Muscle layer of duodenum (tissue), 2 donors: ENCODE measurements at regions not wholly inside any gene's neighbourhood (a gene's known extent, or its start where the extent isn't known, plus 50 kb on each side); places are given as distances from the start of the nearest gene placed in this dataset.
"Not testable (repeated sequence)": the region's sequence is repeated elsewhere in the genome, so short reads cannot be mapped to it uniquely, and the experiment has no call there.

Source experiments
- H3K27ac ChIP-seq: one replicate; pipeline ENCODE4 v1.7.0; 2013; ENCODE audit warnings: mild to moderate bottlenecking, low read length
- H3K27me3 ChIP-seq: one replicate; pipeline ENCODE4 v1.7.0; 2013; ENCODE audit warnings: low read depth, mild to moderate bottlenecking, control low read depth, low read length
- H3K36me3 ChIP-seq, 2 donors: one replicate each; pipeline ENCODE4 v1.7.0; 2013; ENCODE audit warnings: low read length in 2 of 2, control low read depth in 1 of 2, mild to moderate bottlenecking in 1 of 2; ENCODE audit not compliant: insufficient read depth in 2 of 2, control insufficient read depth in 1 of 2
- H3K4me1 ChIP-seq, 2 donors: one replicate each; pipeline ENCODE4 v1.7.0; 2013; ENCODE audit warnings: low read length in 2 of 2, mild to moderate bottlenecking in 2 of 2, control low read depth in 1 of 2, moderate library complexity in 1 of 2; ENCODE audit not compliant: insufficient read depth in 2 of 2, control insufficient read depth in 1 of 2
- H3K4me3 ChIP-seq, 2 donors: one replicate each; pipeline ENCODE4 v1.7.0; 2013; ENCODE audit warnings: low read length in 2 of 2, low read depth in 1 of 2, mild to moderate bottlenecking in 1 of 2
- H3K9me3 ChIP-seq, 2 donors: one replicate each; pipeline ENCODE4 v1.7.0; 2013; ENCODE audit warnings: low read length in 2 of 2, control low read depth in 1 of 2, mild to moderate bottlenecking in 1 of 2; ENCODE audit not compliant: control insufficient read depth in 1 of 2
- donor health status: healthy.

DNA sequence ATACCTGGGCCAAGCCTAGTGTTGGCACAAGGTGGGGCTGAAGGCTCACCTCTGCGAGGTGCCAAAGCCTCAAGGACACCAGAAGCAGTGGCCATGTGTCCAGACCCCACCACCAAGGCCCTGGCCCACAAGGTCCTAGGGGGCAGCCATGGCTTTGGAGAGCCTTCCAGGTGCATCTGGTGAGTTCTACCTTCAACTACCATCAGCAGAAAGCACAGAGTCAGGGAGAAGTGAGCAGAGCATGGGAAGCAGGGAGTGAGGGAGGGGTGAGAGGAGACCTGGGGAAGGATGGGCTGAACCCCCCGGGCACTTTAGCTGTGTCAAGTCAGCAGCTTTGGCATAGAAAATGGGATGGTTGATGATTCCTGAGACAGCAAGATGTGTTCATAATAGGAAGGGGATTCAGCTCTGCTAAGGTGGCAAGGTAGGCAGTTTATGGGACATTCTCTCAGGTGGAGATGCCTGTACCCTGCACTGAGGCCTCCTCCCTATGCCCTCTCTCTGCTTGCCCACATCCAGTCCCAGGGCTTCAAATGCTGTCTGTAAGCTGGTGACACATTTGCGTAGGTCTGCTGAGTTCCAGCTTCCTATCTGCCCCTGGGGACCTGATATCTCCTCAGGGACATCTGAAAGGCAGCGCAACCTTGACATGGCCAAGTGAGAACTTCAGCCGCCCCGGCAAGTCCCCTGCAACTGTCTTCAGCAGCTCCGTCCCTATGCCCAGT lies 83.4 kb upstream of the RGPD5 start:
- Histone ChIP-seq H3K27ac (no peak overlapping the region), H3K4me1 (no peaks in the 10 kb centered on the region), H3K36me3 (no peaks in the 10 kb centered on the region), H3K27me3 (no peaks in the 10 kb centered on the region), H3K9me3 (no peaks in the 10 kb centered on the region), H3K4me3 (no peak overlapping the region)

- Histone ChIP-seq H3K9me3 (no peaks in the 10 kb centered on the region), H3K27me3 (no peaks in the 10 kb centered on the region), H3K4me3 (no peak overlapping the region), H3K27ac (no peak overlapping the region), H3K36me3 (no peaks in the 10 kb centered on the region), H3K4me1 (no peaks in the 10 kb centered on the region)
Measured at GRCh38 chr2:109711230-109712122, 82.6 kb upstream of the RGPD5 start.

- Histone ChIP-seq H3K27me3 (no peaks in the 10 kb centered on the region), H3K9me3 (no peaks in the 10 kb centered on the region), H3K36me3 (no peaks in the 10 kb centered on the region), H3K4me1 (no peaks in the 10 kb centered on the region), H3K27ac (no peak overlapping the region), H3K4me3 (no peak overlapping the region)
Measured at GRCh38 chr2:109712123-109712449, 82.0 kb upstream of the RGPD5 start.

- Histone ChIP-seq H3K4me1 (no peaks in the 10 kb centered on the region), H3K4me3 (no peak overlapping the region), H3K27me3 (no peaks in the 10 kb centered on the region), H3K9me3 (no peaks in the 10 kb centered on the region), H3K27ac (no peak overlapping the region), H3K36me3 (no peaks in the 10 kb centered on the region)
Measured at GRCh38 chr2:109712746-109713145, 81.4 kb upstream of the RGPD5 start.

DNA sequence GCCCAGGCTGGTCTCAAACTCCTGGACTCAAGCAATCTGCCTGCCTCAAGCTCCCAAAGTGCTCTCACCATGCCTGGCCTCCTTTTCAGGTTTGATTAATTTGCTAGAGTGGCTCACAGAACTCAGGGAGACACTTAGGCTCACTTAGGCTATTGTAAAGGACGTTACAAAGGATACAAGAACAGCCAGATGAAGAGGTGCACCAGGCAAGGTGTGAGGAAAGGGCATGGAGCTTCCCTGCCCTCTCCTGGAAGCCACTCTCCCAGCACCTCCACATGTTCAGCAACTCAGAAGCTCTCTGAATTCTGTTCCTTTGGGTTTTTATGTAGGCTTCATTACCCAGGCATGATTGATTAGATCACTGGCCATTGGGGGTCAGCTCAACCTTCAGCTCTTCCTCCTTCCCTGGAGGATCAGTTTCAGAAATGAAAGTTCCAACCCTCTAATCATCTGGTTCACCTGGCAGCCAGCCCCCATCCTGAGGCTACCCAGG lies 78.7 kb upstream of the RGPD5 start:
- Histone ChIP-seq H3K4me3 (no peak overlapping the region), H3K9me3 (no peaks in the 10 kb centered on the region), H3K36me3 (no peaks in the 10 kb centered on the region), H3K4me1 (no peaks in the 10 kb centered on the region), H3K27me3 (no peaks in the 10 kb centered on the region), H3K27ac (no peak overlapping the region)

- not testable (repeated sequence) for H3K27ac ChIP-seq, H3K9me3 ChIP-seq, H3K27me3 ChIP-seq, H3K4me1 ChIP-seq, H3K36me3 ChIP-seq, H3K4me3 ChIP-seq
Measured at GRCh38 chr2:109716596-109716995, 77.5 kb upstream of the RGPD5 start.

GRCh38 chr2:109718139-109718538 lies 76.0 kb upstream of the RGPD5 start:
- no peaks in the 10 kb centered on the region for H3K27me3 ChIP-seq
- no peaks in the 10 kb centered on the region for H3K36me3 ChIP-seq
- no peaks in the 10 kb centered on the region for H3K9me3 ChIP-seq
- no peak overlapping the region for H3K4me3 ChIP-seq
- no peaks in the 10 kb centered on the region for H3K4me1 ChIP-seq
- no peak overlapping the region for H3K27ac ChIP-seq

DNA sequence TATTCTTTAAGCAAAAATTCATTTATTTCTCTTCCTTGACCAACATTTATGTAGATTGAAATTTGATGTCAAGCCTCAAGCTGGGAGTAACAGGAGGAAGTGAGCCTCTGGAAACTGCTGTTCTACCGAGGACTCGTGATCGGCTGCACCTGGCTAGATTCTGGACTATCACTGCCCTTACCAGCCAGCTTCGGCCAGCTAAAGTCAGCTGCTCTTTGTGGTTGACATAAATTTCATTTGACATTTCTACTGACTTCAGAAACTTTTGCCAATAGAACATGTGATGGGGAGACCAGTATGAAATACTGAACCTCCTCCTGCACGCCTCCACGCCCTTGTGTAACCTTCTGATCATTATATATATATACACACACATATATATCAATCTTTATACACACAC lies 74.2 kb upstream of the RGPD5 start:
- Histone ChIP-seq H3K27me3 (no peaks in the 10 kb centered on the region), H3K4me3 (no peak overlapping the region), H3K4me1 (no peaks in the 10 kb centered on the region), H3K9me3 (no peaks in the 10 kb centered on the region), H3K36me3 (no peaks in the 10 kb centered on the region), H3K27ac (no peak overlapping the region)

GRCh38 chr2:109720380-109721106 lies 73.6 kb upstream of the RGPD5 start:
- no peaks in the 10 kb centered on the region for H3K9me3 ChIP-seq
- H3K27me3 ChIP-seq = no peaks in the 10 kb centered on the region
- H3K36me3 ChIP-seq = no peaks in the 10 kb centered on the region
- no peaks in the 10 kb centered on the region for H3K4me1 ChIP-seq
- H3K27ac ChIP-seq = no peak overlapping the region
- H3K4me3 ChIP-seq = no peak overlapping the region

GRCh38 chr2:109721135-109721534 lies 73.0 kb upstream of the RGPD5 start:
- Histone ChIP-seq H3K27me3 (no peaks in the 10 kb centered on the region), H3K9me3 (no peaks in the 10 kb centered on the region), H3K4me1 (no peaks in the 10 kb centered on the region), H3K4me3 (no peak overlapping the region), H3K27ac (no peak overlapping the region), H3K36me3 (no peaks in the 10 kb centered on the region)

GRCh38 chr2:109721626-109722025 lies 72.5 kb upstream of the RGPD5 start:
- Histone ChIP-seq H3K4me3 (no peak overlapping the region), H3K9me3 (no peaks in the 10 kb centered on the region), H3K27me3 (no peaks in the 10 kb centered on the region), H3K36me3 (no peaks in the 10 kb centered on the region), H3K4me1 (no peaks in the 10 kb centered on the region), H3K27ac (no peak overlapping the region)
